ENCODE measurements at regions not wholly inside any gene's neighbourhood (a gene's known extent, or its start where the extent isn't known, plus 50 kb on each side); places are given as distances from the start of the nearest gene placed in this dataset.

DNA sequence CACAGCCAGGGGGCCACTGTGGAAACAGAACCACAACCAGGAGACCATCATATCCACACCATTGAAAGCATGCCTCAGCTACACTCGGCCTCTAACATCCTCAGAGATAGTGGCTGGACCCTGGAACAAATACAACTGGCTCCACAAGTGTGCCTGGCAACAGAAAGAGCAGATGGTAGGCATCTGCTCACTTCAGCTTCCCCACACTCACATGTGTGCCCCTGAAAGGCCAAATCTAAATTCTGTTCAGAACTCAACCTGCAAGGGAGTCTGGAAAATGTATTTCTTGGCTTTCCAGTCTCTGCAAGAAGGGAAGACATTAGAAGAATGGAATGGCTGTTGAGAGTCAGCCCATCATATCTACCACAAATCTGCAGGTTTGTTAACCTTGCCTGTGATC lies 54.7 kb upstream of the CTNNB1 start:
- TF ChIP-seq, protein P1, sequence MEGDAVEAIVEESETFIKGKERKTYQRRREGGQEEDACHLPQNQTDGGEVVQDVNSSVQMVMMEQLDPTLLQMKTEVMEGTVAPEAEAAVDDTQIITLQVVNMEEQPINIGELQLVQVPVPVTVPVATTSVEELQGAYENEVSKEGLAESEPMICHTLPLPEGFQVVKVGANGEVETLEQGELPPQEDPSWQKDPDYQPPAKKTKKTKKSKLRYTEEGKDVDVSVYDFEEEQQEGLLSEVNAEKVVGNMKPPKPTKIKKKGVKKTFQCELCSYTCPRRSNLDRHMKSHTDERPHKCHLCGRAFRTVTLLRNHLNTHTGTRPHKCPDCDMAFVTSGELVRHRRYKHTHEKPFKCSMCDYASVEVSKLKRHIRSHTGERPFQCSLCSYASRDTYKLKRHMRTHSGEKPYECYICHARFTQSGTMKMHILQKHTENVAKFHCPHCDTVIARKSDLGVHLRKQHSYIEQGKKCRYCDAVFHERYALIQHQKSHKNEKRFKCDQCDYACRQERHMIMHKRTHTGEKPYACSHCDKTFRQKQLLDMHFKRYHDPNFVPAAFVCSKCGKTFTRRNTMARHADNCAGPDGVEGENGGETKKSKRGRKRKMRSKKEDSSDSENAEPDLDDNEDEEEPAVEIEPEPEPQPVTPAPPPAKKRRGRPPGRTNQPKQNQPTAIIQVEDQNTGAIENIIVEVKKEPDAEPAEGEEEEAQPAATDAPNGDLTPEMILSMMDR (IDR thresholded peaks at IDR 0.05): no peak
- no peak for TF ChIP-seq POLR2A (IDR thresholded peaks at IDR 0.05)

All from esophagus squamous epithelium (tissue), 4 donors.